GM12891 (cell line): ENCODE measurements at regions not wholly inside any gene's neighbourhood (a gene's known extent, or its start where the extent isn't known, plus 50 kb on each side); places are given as distances from the start of the nearest gene placed in this dataset.

Experiments used
- PAX5 ChIP-seq: IDR thresholded peaks from 2 replicates; pipeline ENCODE4 v1.6.1; 2011; ENCODE audit warnings: low read length, moderate library complexity, mild to moderate bottlenecking; ENCODE audit not compliant: insufficient read depth, severe bottlenecking
- POLR2A ChIP-seq: IDR thresholded peaks from 2 replicates; pipeline ENCODE4 v1.6.1; 2011; ENCODE audit warnings: low read depth, low read length, control low read depth
- POLR2AphosphoS5 ChIP-seq: IDR thresholded peaks from 2 replicates; pipeline ENCODE4 v1.6.1; 2011; ENCODE audit warnings: low read depth, low read length, control low read depth
- POU2F2 ChIP-seq: IDR thresholded peaks from 2 replicates; pipeline ENCODE4 v1.6.1; 2011; ENCODE audit warnings: low read depth, mild to moderate bottlenecking, control low read depth, low read length, moderate library complexity
- SPI1 ChIP-seq: IDR thresholded peaks from 2 replicates; pipeline ENCODE4 v1.6.1; 2011; ENCODE audit warnings: low read depth, low read length, control low read depth
- TAF1 ChIP-seq: IDR thresholded peaks from 2 replicates; pipeline ENCODE4 v1.6.1; 2011; ENCODE audit warnings: low read depth, low read length, control low read depth

GRCh38 chr9:109990541-109990940 lies 210.5 kb downstream of the PALM2AKAP2 start:
- TF ChIP-seq POLR2A (no peak), POLR2AphosphoS5 (no peak), TAF1 (no peak), SPI1 (no peak), PAX5 (no peak), POU2F2 (no peak)
